GM12892 (cell line): ENCODE measurements at regions not wholly inside any gene's neighbourhood (a gene's known extent, or its start where the extent isn't known, plus 50 kb on each side); places are given as distances from the start of the nearest gene placed in this dataset.

Experiments used
- DNase-seq: peaks from one replicate; pipeline ENCODE4 v3.0.0; 2011; ENCODE audit not compliant: insufficient read length
- FAIRE-seq: peaks from 2 replicates; lab custom pipeline; 2011; peaks lifted over from hg19 to GRCh38; lab: Jason Lieb, UNC
- POLR2A ChIP-seq: IDR thresholded peaks from 2 replicates; pipeline ENCODE4 v1.6.1; 2011; ENCODE audit warnings: low read depth, low read length, control low read depth
- POLR2AphosphoS5 ChIP-seq: IDR thresholded peaks from 2 replicates; pipeline ENCODE4 v1.6.1; 2011; ENCODE audit warnings: low read depth, low read length, control low read depth
- TAF1 ChIP-seq: IDR thresholded peaks from 2 replicates; pipeline ENCODE4 v1.6.1; 2011; ENCODE audit warnings: low read depth, mild to moderate bottlenecking, control low read depth, low read length, borderline replicate concordance

DNA sequence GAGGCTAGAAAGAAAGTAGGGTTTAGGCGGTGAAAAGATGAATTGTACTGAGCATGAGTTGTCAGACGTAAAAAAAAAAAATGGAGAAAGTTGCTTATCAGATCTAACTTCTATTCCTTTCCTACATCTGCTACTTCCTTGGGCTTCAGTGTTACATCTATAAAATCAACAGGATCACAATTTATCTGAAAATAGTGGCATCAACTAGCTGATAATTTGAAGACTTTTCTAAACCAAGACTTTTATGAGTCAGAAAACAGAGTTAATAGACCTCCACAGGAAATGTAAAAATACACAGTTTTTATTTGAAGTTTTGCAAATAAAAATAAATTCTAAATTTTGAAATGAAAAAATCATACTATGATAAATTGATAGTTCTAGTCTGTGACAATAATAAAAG lies 399.8 kb downstream of the GRB14 start:
- DNase-seq (no peak), FAIRE-seq (no peak)
- TF ChIP-seq TAF1: no peak
- TF ChIP-seq POLR2AphosphoS5: no peak
- no peak for TF ChIP-seq POLR2A

DNA sequence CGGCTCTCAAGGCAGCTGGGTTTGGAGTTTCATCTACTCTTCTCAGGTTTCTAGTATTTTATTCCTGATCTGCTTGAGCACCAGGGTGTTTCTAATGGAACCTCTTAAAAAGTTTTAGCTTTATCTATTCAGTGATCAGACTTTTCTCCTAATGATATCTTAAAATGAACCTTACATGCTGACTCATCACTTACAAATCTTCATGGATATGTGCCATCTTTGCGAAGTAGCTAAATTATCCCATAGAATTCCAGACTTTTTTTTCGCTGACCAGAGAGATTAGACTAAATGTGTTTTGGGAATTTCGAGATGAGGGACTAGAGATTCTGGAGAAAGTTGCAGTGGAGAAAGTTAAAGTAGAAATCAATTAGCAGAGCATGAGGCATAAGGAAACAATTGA lies 401.0 kb downstream of the GRB14 start:
- TF ChIP-seq TAF1 (no peak), POLR2AphosphoS5 (no peak), POLR2A (no peak)
- DNase-seq (no peak), FAIRE-seq (no peak)

DNA sequence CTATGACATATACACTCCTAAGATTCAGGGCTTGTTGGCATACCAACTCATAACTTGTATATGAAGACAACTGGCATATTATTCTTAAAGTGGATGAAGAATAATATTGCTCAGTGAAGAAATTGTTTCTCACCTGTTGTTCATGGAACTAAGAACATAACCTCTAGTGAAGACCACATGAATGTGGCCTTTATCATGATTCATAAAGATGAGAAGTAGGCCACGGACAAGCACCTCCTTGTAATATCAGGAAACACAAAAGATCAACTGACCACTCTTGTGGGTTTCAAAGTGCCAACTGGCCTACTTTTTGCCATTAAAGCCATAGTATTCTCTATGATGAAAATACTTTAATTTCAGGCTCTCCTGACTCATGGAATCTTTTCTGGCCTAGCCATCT lies 407.4 kb downstream of the GRB14 start:
- FAIRE-seq (no peak), DNase-seq (no peak)
- TF ChIP-seq TAF1: no peak
- no peak for TF ChIP-seq POLR2AphosphoS5
- no peak for TF ChIP-seq POLR2A

DNA sequence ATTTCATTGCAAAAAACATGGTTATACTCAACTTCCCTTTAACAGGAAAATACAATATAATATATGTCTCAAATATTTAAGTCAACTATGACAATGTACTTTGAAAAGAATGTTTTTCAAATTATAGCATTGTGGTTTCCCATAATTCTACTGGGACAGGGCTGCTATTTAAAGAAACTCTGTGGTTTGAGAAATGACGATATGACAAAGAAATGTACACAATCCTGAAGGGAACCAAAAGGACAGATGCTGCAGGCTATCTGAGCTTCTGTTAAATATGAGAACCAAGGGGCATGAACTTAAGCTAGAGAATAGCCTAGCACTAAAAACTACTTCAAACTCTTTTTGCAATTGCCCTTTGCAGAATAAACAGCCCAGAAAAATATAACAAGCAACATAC lies 415.9 kb downstream of the GRB14 start:
- FAIRE-seq (no peak), DNase-seq (no peak)
- no peak for TF ChIP-seq POLR2A
- no peak for TF ChIP-seq POLR2AphosphoS5
- no peak for TF ChIP-seq TAF1

DNA sequence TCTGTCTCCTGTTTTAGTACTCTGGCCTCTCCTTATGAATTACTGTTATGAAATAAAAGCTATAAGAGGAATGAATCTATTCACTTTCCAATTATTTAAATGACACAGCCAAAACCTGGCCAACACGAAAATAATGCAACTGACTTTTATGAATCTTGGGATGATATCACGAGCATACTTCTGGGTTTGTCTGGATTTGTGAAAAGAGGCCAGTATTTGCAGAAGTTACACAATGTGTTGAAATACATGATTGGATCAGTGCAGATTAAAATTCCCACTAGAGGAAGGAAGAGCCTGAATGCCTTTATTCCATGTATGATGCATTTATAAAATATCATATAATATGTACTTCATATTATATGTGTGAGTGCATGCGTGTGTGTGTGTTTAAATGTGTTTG lies 418.2 kb downstream of the GRB14 start:
- DNase-seq (no peak), FAIRE-seq (no peak)
- no peak for TF ChIP-seq POLR2AphosphoS5
- TF ChIP-seq POLR2A: no peak
- TF ChIP-seq TAF1: no peak

DNA sequence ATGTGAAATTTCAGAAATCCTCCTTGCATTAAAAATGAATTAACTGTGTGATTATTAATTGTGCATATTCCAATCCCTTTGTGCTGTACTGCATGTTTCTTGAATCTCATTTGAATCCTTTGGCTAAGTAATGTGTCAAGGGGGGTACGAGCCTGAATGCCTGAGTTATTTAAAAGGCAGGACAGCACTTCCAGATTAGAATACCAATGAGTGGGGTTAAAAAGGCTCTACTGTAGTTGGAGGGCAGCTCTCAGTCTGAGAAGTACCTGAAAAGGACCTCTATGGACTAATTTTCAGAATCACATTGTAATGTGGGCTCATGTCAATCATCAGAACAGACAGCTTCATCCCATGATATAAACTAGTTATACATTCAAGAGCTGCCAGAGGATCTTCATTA lies 423.0 kb downstream of the GRB14 start:
- FAIRE-seq (no peak), DNase-seq (no peak)
- TF ChIP-seq TAF1: no peak
- TF ChIP-seq POLR2AphosphoS5: no peak
- no peak for TF ChIP-seq POLR2A

DNA sequence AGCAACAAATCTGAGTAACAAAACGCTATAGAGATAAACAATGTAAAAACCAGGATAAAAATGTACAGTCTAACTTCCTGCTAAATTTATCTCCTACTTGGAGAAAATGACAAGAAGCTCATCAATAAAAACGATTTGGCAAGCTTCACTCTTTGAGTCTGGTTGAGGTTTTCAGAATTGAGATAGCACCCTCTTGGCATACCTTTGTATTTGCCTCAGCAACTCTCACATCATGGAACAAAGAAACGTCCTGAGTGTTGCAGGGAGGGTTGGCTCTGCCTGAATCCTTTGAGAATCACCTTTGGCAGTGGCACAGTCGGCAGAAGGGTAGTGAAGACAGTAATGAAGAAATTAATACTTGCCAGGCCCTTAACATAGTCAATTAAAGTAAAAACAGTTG lies 430.6 kb downstream of the GRB14 start:
- no peak for FAIRE-seq

DNA sequence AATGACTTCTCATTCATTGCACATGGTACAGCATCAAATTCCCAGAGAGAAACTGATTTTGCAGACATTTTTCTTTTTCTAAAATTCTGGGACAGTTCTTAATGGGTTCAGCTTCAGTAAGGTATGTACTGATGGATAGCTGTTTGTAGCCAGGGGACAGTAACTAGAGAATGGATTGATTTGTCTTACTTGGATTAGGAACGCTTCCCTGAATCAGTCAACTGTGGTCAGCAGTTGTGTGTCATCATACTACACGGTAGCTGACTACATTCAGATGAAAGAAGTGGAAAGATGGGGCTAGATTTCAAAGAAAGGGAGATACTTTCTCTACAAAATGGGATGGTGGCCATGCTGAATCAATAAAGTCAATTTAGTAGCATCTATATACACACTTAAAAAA lies 431.4 kb downstream of the GRB14 start:
- DNase-seq (no peak), FAIRE-seq (no peak)

More for the DNA sequence above, 430.6 kb downstream of the GRB14 start:
- TF ChIP-seq POLR2A: no peak
- TF ChIP-seq TAF1: no peak
- TF ChIP-seq POLR2AphosphoS5: no peak
- no peak for DNase-seq

DNA sequence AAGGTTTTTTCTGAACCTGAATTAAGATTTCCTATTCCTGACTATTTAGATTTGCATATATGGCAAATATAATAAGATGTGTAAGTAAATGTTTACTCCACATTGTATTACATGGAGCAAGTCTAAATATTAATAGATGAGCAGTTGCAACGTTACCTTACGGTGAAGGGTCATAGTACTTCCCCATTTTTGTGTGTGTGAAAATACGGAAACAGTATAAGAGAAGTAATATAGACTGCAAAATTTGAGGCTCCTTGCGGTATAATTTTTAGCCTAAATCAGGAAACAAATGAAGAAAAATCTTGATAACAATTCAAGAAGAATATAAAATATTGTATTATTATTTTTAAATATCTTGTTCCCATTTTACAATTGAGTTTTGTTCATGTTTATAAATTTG lies 434.2 kb downstream of the GRB14 start:
- no peak for DNase-seq
- TF ChIP-seq POLR2A (no peak), TAF1 (no peak), POLR2AphosphoS5 (no peak)
- FAIRE-seq: no peak

More for the DNA sequence above, 431.4 kb downstream of the GRB14 start:
- TF ChIP-seq TAF1 (no peak), POLR2A (no peak), POLR2AphosphoS5 (no peak)

DNA sequence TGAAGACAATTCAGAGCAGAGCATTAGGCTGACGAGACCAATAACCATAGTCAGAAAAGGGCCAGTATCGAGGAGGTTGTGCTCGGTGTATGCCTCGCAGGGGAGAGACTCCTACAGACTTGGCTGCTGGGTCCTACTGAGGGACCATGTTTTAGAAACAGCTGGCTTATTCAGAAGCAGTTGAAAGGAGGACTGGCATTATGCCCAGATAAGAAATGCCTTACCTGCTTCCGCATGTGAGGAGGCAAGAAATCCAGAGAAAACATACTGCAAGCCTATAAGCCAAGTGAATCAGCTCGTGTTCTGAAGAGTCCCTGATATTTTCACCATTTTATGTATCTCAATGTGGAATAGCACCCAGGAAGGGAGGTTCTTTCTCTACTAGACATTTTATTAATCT lies 434.7 kb downstream of the GRB14 start:
- DNase-seq (no peak), FAIRE-seq (no peak)
- no peak for TF ChIP-seq POLR2A
- TF ChIP-seq POLR2AphosphoS5: no peak

DNA sequence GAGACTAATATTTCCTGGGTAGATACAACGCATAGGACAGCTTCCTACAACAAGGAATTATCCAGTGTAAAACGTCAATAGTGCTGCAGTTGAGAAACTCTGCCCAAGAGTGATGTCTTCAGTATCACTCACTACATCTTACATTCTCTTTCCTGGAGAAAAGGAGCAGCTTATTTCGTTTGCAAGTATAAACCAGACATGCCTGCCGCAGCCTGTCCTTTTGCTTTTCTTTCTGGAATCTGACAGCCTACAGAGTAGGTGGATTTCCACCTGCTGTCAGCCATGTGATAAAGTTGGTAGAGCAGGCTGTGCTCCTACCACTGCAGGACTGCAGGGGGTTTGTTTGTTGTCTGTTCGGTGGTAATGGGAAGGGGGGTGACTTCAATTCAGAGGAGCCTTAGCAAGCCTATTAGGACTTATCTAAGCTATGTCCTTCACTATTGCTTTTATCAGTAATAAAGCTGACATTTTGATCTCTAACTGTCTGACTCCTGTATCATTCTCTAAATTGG lies 439.1 kb downstream of the GRB14 start:
- FAIRE-seq (no peak), DNase-seq (no peak)
- no peak for TF ChIP-seq TAF1
- TF ChIP-seq POLR2A: no peak
- no peak for TF ChIP-seq POLR2AphosphoS5

DNA sequence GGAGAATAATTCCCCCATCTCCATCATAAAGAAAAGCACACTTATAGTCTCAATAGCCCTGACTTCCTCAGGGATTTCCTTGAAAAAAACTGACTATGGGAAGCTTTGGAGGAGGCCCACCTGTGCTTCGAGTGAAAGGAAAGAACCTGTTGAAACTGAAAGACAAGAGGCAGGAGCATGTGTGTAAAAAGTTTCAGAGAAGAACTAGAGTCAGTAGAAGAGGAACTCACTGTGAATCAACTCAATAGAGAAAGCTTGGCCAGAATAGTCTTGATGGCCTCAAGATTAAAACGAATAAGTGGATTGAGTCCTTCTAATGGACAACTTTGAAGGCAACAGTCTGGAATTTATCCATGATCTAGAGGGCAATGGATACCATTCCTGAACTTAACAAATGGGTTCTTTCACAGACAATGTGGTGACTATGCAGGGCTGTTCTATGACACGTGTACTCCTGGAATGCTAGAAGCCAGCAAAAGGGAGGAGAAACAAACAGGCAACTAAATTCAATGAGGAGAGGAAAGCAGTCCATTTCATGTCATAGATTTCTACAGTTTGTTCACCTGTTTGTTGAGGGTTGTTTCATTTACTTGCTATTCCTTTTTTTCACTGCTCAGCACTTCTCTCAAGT lies 442.3 kb downstream of the GRB14 start:
- DNase-seq (no peak), FAIRE-seq (no peak)
- TF ChIP-seq POLR2A (no peak), TAF1 (no peak), POLR2AphosphoS5 (no peak)

DNA sequence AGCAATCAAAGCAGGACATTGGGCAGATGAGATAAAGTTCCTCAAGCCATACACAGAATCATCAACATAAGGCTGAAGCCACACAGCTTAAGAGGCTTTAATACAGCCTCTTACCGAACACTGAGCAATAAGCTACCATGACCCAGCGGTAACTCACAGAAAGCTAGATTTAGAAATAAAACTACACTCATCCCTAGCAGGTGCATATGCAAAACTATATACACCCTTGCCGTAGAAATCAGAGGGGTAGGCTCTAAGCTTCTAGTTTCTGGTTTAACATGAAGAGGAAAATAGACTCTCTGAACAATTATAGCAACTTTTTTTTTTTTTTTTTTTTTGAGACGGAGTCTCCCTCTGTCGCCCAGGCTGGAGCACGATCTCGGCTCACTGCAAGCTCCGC lies 428.8 kb upstream of the FIGN start:
- FAIRE-seq: no peak
- TF ChIP-seq POLR2AphosphoS5: no peak
- no peak for TF ChIP-seq POLR2A
- TF ChIP-seq TAF1: no peak
- no peak for DNase-seq

DNA sequence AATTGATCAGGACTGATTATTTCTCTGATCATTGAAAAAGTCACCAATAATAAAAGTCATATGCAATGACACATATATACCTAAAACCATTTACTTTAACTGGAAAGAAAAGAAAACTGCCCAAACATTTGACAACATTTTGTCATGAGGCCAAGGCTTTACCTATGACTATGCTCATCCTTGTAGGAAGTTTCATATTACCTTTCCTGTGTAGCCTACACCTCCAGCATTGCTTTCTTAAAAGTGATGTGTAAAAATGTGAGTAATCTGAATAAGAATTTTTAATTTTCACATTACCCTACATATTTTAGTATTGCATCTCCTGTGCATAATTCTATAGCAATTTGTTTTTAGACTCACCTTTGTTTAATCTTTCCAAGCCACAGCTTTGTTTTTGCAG lies 419.8 kb upstream of the FIGN start:
- TF ChIP-seq POLR2A (no peak), POLR2AphosphoS5 (no peak), TAF1 (no peak)
- no peak for DNase-seq
- FAIRE-seq: no peak
